Esophagus (tissue), 2 donors: ENCODE measurements at regions not wholly inside any gene's neighbourhood (a gene's known extent, or its start where the extent isn't known, plus 50 kb on each side); places are given as distances from the start of the nearest gene placed in this dataset.

Source experiments
- H3K27ac ChIP-seq, 2 donors: one replicate each; pipeline ENCODE4 v1.5.1; 2013; ENCODE audit warnings: low read depth in 2 of 2, mild to moderate bottlenecking in 2 of 2, inconsistent platforms in 1 of 2, low read length in 1 of 2, moderate library complexity in 1 of 2
- H3K27me3 ChIP-seq, 2 donors: one replicate each; pipeline ENCODE4 v1.6.1; 2013; ENCODE audit warnings: low read length in 2 of 2, control low read depth in 1 of 2, mild to moderate bottlenecking in 1 of 2; ENCODE audit not compliant: insufficient read depth in 2 of 2, control insufficient read depth in 1 of 2
- H3K36me3 ChIP-seq, 2 donors: one replicate each; pipeline ENCODE4 v1.6.1; 2013; ENCODE audit warnings: low read length in 1 of 2; ENCODE audit not compliant: control insufficient read depth in 2 of 2, insufficient read depth in 2 of 2
- H3K4me1 ChIP-seq, 2 donors: one replicate each; pipeline ENCODE4 v1.6.1; 2013; ENCODE audit warnings: low read length in 1 of 2; ENCODE audit not compliant: control insufficient read depth in 2 of 2, insufficient read depth in 2 of 2
- H3K4me3 ChIP-seq, 2 donors: one replicate each; pipeline ENCODE4 v1.5.1; 2013; ENCODE audit warnings: low read length in 2 of 2, mild to moderate bottlenecking in 2 of 2, low read depth in 1 of 2, moderate library complexity in 1 of 2
- H3K9me3 ChIP-seq, 2 donors: one replicate each; pipeline ENCODE4 v1.6.1; 2013; ENCODE audit warnings: mild to moderate bottlenecking in 2 of 2, low read depth in 1 of 2, low read length in 1 of 2, moderate library complexity in 1 of 2; ENCODE audit not compliant: control insufficient read depth in 2 of 2, insufficient read depth in 1 of 2
- WGBS, 2 donors: extraction: QIAGEN DNeasy Blood & Tissue Kit; methylation state at CpG; one replicate each; pipeline ENCODE4 v1.1.7; 2013; 5-methylcytosine and 5-hydroxymethylcytosine counted together
- donor health status: healthy with polysubstance abuse.
- donor health status: Bipolar disorder and iron deficiency.

- H3K9me3 ChIP-seq = no peaks in the 10 kb centered on the region
- H3K4me3 ChIP-seq = no peak overlapping the region
- H3K27me3 ChIP-seq = no peaks in the 10 kb centered on the region
- H3K36me3 ChIP-seq = no peaks in the 10 kb centered on the region
- no peak overlapping the region for H3K27ac ChIP-seq
- WGBS, 2 donors = 84 to 92% methylated on average over 13 of the region's 13 CpGs
- no peaks in the 10 kb centered on the region for H3K4me1 ChIP-seq
Observed at GRCh38 chr17:70668938-70669778, 499.8 kb downstream of the KCNJ2 start.

GRCh38 chr17:70674061-70674460 lies 504.7 kb downstream of the KCNJ2 start:
- Histone ChIP-seq H3K27ac (no peak overlapping the region), H3K9me3 (no peaks in the 10 kb centered on the region), H3K4me1 (no peaks in the 10 kb centered on the region), H3K36me3 (no peaks in the 10 kb centered on the region), H3K4me3 (no peak overlapping the region), H3K27me3 (no peaks in the 10 kb centered on the region)
- WGBS, 2 donors = 77 to 85% methylated on average over 2 of the region's 2 CpGs

GRCh38 chr17:70675070-70675590 lies 505.8 kb downstream of the KCNJ2 start:
- Histone ChIP-seq H3K36me3 (no peaks in the 10 kb centered on the region), H3K27me3 (no peaks in the 10 kb centered on the region), H3K27ac (no peak overlapping the region), H3K4me1 (no peaks in the 10 kb centered on the region), H3K9me3 (no peaks in the 10 kb centered on the region), H3K4me3 (no peak overlapping the region)
- WGBS, 2 donors = 77 to 81% methylated on average over 5 of the region's 5 CpGs

GRCh38 chr17:70677783-70678647 lies 508.7 kb downstream of the KCNJ2 start:
- 61% methylated on average over 9 of the region's 9 CpGs for WGBS, 2 donors
- Histone ChIP-seq H3K27me3 (no peaks in the 10 kb centered on the region), H3K4me3 (no peak overlapping the region), H3K9me3 (no peaks in the 10 kb centered on the region), H3K36me3 (no peaks in the 10 kb centered on the region), H3K4me1 (no peaks in the 10 kb centered on the region), H3K27ac (no peak overlapping the region)

- 71 to 79% methylated on average over 3 of the region's 3 CpGs for WGBS, 2 donors
Observed at GRCh38 chr17:70678889-70679288, 509.6 kb downstream of the KCNJ2 start.

GRCh38 chr17:70683936-70684335 lies 514.6 kb downstream of the KCNJ2 start:
- Histone ChIP-seq H3K9me3 (no peaks in the 10 kb centered on the region), H3K27ac (no peak overlapping the region), H3K36me3 (no peaks in the 10 kb centered on the region), H3K27me3 (no peaks in the 10 kb centered on the region), H3K4me1 (no peaks in the 10 kb centered on the region), H3K4me3 (no peak overlapping the region)
- 90 to 94% methylated on average over 4 of the region's 4 CpGs for WGBS, 2 donors

More at GRCh38 chr17:70678889-70679288, 509.6 kb downstream of the KCNJ2 start:
- Histone ChIP-seq H3K4me3 (no peak overlapping the region), H3K9me3 (no peaks in the 10 kb centered on the region), H3K36me3 (no peaks in the 10 kb centered on the region), H3K4me1 (no peaks in the 10 kb centered on the region), H3K27ac (no peak overlapping the region), H3K27me3 (no peaks in the 10 kb centered on the region)

- no peak overlapping the region for H3K27ac ChIP-seq
- H3K4me1 ChIP-seq = no peaks in the 10 kb centered on the region
- no peak overlapping the region for H3K4me3 ChIP-seq
- no peaks in the 10 kb centered on the region for H3K9me3 ChIP-seq
- no peaks in the 10 kb centered on the region for H3K27me3 ChIP-seq
- no peaks in the 10 kb centered on the region for H3K36me3 ChIP-seq
- WGBS, 2 donors = 37 to 47% methylated on average over 1 of the region's 1 CpG
Observed at GRCh38 chr17:70687421-70687820, 518.1 kb downstream of the KCNJ2 start.

GRCh38 chr17:70691150-70691549 lies 521.8 kb downstream of the KCNJ2 start:
- no peaks in the 10 kb centered on the region for H3K27me3 ChIP-seq
- no peaks in the 10 kb centered on the region for H3K4me1 ChIP-seq
- no peak overlapping the region for H3K4me3 ChIP-seq
- H3K36me3 ChIP-seq = no peaks in the 10 kb centered on the region
- H3K9me3 ChIP-seq = no peaks in the 10 kb centered on the region
- H3K27ac ChIP-seq = no peak overlapping the region
- 60 to 71% methylated on average over 2 of the region's 2 CpGs for WGBS, 2 donors

- H3K4me3 ChIP-seq = no peak overlapping the region
- H3K27me3 ChIP-seq = no peaks in the 10 kb centered on the region
- no peaks in the 10 kb centered on the region for H3K4me1 ChIP-seq
- no peaks in the 10 kb centered on the region for H3K36me3 ChIP-seq
- H3K27ac ChIP-seq = no peak overlapping the region
- 49 to 63% methylated on average over 2 of the region's 2 CpGs for WGBS, 2 donors
- no peaks in the 10 kb centered on the region for H3K9me3 ChIP-seq
Observed at GRCh38 chr17:70699408-70699807, 530.1 kb downstream of the KCNJ2 start.
